ENCODE measurements at regions not wholly inside any gene's neighbourhood (a gene's known extent, or its start where the extent isn't known, plus 50 kb on each side); places are given as distances from the start of the nearest gene placed in this dataset.
"Not testable (repeated sequence)": the region's sequence is repeated elsewhere in the genome, so short reads cannot be mapped to it uniquely, and the experiment has no call there.

DNA sequence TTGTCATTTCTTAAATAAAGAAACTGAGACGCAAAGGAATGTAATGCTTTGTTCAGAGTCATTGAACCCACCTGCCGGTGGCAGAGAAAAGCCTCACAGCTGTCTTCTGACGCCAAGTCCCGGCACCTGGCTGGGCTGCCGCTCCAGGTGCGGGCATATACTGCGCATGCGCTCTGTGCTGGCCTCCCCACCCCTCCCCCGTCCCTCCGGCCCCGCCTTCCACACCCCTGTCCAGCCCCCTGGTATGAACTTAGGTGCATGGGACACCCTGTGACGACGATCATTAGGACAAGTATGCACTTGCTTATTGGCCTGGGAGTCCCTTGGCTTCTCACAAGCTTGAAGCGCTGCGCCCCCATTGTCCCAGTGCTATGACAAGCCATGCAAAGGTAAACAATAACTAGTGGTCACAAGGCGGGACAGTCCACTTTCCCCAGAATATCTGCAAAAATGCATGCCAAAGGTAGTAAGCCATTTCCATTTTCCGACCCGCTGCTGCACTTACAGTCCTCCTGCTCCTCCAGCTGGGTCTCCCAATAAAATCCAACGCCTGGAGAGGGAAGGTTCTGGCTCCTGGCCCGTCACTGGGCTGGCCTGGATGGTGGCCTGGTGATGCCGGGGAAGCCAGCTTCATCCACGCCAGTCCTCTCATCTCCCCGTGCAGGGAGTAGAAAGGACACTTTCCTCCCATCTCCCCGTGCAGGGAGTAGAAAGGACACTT lies 100.4 kb downstream of the PSMG1 start:
- no peak for DNase-seq

DNA sequence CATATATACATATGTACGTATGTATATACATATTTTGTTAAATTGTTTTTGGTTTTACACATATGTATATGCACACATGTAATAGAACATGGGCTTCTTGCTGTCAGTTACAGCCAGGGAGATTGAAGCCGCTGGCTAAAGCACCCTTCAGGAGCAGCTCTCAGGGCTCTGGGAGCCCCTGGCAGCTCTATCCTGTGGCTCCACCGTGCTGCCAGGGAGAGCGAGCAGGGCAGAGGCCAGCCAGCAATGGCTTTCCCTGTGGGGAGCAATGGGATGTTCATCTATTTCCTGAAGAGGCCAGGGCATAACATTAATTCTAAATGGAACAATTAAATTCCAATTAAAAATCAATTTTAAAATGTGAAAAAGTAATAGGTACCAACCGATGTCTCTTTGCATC lies 102.9 kb downstream of the PSMG1 start:
- no peak for DNase-seq

DNA sequence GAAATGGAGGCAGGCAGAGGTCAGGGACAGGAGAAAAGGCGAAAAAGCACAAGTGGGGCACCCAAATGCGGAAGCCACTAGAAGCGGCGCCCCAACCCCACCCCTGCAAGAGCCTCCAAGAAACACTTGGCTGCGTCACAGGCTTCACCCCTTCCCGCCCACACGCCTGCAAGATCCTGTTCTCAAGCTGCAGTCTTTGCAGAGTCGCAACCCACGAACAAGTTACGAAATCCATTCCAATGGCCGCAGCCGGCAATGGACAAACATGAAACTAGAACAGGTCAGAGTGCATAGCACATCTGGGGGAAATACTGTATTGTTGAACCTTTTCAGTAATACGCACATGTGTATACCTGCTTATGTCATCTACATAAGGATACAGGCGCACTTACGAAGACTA lies 103.6 kb downstream of the PSMG1 start:
- DNase-seq = peak; percentile 98 to 100 (median 99)

DNA sequence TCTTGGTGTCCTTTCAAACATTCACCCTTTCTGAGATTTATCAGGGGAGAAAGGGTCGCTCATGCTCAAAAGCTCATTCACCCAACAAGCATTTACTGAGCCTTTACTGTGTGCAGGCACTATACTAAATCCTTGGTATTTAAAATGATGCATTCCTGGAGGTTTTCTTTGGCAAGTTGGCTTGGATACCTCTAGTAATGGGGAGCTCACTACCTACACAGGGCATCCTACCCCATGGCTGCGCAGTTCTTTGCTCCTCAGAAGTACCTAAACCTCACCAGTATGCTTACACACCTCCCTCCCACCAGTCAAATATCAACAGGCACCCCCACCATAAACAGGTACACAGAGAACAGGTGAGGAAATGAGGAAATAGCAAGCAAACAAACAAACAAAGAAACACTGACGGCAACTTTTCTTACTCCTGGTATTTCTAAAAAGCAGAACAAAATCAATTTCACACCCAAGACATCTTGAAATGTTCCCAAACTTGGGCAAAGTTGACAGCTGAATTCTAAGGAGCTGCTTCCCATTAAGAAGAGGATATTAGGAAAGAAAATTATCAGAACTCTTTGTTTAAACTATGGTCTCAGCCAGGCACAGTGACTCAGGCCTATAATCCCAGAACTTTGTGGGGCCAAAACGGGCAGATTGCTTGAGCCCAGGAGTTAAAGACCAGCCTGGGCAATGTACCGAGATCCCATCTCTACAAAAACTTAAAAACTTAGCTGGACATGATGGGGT lies 104.8 kb downstream of the PSMG1 start:
- DNase-seq = no peak

DNA sequence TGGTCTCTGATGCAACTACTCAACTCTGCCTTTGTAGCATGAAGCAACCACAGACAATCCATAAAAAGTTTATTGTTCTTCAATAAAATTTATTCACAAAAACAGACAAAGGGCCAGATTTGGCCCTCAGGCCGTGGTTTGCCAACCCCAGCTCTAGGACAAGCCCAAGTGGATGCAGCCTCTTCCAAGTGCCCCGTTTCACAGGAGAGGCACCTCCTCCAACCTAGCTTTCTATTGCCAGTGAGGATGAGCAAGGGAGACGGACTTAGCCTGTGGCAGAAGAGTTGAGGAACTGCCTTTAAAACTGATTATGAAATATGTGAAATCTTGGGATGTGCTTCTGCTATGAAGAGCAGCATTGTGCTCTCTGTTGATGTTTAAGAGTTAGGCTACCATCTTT lies 105.4 kb downstream of the PSMG1 start:
- peak; percentile 46 to 80 (median 72) for DNase-seq

DNA sequence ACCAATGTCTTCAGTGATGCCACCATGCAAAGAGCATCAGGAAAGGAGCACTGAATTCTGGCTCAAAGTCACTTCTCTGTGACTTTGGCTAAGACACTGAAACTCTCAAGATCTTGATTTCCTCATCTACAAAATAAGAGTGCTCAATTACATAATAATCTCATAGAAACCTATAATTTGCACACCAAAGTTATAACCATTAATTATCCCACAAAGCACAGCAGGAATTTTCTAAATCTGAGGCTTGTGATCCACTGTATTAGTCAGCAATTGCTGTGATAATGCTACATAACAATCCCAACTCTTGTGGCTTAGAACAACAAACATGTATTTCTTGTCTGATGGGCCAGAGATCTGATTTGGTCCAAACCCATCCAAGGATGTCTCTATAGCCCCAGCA lies 108.7 kb downstream of the PSMG1 start:
- DNase-seq = no peak

DNA sequence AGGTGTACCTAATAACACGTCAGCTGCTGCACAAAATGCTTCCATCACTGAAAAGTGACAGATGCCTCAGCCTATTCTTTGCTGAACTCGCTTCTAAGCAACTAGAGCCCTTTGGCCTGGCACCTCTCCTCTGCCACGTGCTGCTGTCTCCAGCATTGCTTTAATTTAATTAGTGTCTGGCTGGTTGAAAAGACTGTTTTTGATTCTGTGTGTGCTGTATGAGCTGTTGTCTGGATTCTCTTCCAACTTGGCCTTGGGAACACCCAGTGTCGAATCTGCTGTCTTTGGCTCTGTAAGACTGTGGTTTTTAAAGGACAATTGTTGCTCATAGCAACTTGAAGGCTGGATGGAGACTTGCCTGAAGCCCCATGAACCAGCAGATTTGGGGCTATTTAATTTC lies 109.5 kb downstream of the PSMG1 start:
- DNase-seq = no peak

DNA sequence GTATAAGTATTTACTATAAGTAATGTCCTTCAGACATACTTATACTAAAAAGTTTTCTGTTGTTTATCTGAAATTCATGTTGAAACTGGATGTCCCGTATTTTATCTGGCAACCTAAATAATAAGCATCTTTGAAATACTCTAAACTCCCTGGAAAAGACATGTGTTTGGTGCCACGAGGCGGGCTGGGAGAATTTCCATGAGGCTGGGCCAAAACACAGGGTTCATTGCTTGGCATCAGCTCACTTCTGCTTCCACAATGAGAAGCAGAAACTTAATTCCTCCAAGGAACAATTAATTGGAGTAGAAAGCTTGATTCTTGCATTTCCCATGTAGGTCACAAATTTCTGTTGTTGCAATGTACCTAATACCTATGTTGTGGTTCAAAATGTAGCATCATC lies 110.2 kb downstream of the PSMG1 start:
- no peak for DNase-seq

DNA sequence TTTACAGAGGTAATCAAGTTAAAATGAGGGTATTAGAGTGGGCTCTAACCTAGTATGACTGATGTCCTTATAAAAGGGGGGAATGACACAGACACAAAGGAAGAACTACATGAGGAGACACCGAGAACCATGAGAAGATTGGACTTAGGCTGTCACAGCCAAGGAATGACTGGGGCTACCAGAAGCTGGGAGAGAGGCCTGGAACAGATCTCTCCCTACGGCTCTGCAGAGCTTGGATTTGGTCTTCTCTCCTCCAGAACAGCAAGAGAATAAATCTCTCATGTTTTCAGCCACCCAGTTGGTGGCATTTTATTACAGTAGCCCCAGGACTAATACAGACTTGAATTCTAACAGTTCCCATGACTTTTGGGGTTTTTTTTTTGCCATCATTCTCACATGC lies 110.8 kb downstream of the PSMG1 start:
- DNase-seq = no peak

DNA sequence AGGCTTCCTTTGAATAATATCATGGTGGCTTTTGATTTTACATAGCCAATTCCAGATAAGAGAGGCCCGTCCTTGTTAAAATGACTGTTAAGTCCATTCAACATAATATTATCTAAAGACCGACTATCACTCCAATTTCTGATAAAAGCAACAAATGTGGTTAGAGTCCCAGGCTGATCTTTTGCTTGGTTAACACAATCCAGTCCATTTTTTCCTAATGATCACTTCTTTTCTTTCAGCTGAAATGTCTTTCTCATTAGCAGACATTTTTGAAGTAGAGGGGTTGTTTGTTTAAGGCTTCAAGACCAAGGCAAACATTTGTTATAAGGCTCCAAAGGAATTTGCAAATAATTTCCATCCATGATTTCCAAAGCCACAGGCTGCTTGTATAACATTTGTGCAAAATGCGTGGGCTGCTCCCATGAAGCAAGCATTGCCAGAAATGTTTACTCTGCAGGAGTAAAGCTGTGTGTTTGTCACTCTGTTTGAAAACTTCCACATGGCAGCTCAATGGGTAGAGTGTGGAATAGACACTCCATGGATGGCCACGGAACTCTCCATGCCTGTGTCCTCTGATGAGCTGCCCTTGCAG lies 111.5 kb downstream of the PSMG1 start:
- DNase-seq = peak; percentile 32 to 59 (median 49)

DNA sequence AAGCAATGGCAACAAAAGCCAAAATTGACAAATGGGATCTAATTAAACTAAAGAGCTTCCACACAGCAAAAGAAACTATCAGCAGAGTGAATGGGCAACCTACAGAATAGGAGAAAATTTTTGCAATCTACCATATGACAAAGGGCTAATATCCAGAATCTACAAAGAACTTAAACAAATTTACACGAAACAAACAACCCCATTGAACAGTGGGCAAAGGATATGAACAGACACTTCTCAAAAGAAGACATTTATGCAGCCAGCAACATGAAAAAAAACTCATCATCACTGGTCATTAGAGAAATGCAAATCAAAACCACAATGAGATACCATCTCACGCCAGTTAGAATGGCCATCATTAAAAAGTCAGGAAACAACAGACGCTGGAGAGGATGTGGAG lies 113.4 kb downstream of the PSMG1 start:
- not testable (repeated sequence) for DNase-seq

DNA sequence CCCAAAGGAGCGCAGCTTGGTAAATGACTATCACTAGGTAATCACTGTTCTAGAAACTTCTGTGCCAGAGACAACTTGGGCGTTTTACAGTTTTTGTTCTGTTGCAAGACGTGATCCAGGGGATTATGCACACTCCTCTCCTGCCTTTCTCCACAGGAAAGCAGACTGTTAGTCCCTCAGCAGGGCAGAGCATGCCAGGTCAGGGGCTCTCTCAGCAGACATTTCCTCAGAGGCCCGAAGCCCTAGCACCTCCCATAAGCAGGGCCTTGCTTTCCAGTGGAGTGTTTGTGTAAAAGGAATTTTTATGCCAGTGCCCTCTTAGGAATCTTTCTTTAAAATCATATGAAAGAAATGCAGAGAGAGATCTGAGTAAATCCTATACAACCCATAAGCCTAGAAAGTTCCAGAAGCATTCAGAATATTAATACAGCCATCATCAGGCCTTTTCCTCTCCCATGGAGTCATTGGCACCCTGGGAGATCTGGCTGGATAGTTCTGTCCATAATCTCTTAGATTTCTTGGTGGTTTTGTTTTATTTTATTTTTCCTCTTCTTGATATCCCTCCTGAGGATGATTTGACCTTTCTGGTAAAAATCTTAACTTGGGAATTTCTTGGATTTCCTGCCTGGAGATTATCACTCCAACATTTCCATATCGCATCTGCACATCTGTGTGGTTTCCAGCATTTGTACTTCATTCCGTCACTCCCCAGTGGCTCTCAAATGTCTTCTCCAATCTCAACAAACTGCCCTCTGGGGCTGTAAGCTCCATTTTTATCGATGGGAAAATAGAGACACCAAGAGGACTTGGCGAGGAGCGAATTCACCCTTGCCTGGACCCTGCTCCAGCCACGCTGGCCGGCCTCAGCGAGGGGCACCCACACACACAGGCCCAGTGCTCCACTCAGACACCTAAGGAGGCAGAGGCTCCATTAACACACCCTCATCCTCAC lies 116.1 kb downstream of the PSMG1 start:
- DNase-seq = no peak

DNA sequence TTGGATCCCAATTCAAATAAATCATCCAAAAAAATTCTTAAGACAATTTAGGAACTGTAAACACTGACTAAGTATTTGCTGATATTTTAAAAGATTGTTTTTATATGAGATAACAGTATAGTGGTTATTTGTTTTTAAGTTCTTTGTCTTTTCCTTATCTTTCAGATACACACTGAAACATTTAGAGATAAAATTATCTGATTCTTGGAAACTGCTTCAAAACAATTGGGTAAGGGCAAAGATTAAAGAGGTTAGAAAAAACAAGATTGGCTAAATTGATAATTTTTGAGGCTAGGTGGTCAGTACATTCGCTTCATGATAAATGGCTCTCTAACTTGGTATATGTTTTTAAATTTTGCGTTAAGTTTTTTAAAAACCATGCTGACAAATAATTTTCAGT lies 117.3 kb downstream of the PSMG1 start:
- no peak for DNase-seq

DNA sequence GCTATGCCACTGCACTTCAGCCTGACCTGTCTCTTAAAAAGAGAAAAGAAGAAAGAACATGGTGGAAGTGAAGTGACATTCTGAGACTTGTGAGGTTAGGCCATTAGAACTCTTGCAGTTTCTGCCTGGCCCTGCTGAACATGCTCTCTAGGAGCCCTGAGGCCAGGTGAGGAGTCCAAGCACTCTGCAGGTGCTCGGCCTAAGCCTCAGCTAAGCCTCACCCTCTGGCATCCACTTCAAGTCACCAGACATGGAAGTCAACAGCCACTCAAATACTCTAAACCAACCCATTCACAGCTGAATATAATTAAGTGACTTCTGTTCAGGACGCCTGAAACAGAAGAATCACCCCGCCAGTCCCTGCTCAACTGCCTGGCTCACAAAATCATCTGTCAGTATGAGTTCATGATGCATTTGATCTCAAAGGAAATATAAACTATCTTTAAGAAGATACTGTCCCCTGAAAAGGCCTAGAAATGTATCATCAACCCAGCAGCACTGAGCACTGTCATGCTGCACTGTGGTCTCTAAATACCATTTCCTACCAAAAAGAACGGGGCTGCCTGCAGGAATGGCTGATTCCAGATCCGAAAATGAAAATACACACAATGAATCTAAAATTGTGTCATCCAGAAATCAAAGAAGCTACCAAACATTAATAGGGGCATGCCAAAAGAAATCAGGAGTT lies 118.8 kb downstream of the PSMG1 start:
- no peak for DNase-seq

DNA sequence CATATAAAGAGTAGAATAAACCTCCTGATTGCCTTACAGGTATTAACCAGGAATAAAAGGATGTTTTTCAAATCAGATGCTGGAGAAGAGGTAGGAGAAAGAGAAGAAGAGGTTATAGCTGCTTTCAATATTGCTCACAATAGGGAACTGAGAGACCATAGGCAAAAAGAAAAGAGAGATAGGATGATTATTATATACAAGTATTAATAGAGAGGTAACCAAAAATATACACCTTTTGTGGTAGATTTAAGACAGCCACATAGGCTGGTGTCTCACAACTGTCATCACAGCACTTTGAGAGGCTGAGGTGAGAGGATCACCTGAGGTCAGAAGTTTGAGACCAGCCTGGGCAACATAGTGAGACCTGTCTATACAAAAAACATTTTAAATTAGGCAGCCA lies 119.7 kb downstream of the PSMG1 start:
- DNase-seq = no peak

DNA sequence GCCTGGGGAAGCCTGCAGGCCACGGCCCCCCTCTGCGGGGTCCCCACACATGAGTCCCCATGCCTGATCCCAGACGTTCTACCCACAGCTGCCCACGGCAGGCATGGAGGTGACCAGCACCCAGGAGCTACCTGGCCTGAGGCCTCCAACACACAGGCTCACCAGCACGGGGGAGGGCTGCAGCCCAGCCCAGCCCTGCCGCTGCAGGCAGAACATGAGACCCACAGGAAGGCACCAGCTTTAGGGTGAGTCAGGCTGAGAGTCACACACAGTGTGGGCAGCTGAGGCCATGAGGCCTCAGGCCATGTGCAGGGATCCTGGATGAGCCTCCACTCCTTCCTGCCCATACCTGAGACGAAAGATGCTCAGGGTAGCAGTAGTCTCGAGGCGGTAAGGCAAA lies 121.1 kb downstream of the PSMG1 start:
- DNase-seq = peak in 3 of 4 experiments; percentile 29 to 35 (median 33)

DNA sequence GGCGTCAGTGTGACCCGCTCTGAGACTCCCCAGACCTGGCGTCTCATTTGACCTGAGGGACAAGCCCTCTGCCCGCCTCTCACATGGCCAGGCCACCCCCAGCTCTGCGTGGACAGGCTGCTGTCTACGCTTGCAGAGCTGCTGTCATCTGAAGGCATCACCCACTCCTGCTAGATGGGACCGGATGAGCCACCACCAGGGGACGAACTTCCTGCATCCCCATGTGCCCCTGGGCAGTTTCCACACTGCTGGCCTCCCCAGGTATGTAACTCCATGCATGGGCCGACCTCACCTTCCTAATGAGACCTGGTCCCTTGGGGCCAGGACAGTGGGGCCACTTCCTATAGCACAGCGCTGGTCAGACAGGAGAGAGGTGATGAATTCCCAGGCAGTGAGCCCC lies 121.5 kb downstream of the PSMG1 start:
- DNase-seq = no peak

DNA sequence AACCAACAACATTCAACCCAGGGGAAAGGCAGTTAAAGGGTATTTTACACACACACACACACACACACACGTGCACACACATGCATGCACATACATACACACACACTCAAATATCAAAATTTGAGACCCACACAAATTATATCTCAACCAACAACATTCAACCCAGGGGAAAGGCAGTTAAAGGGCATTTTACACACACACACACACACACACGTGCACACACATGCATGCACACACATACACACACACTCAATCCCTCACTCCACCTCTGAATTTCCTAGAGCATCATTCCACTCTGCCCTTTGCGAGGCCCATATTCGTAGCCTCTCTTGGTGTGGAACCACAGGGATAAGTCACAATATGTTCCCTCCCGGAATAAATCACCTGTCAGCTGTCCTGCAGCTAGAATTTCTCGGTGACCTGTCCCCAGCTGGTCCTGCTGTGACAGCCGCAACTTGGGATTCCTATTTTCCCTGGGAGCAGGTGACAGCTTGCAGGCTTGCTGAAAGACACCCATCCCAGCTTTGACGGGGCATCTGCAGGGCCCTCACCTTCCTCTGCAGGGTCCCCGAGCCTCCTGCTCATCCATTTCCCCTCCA lies 122.7 kb downstream of the PSMG1 start:
- DNase-seq = no peak

DNA sequence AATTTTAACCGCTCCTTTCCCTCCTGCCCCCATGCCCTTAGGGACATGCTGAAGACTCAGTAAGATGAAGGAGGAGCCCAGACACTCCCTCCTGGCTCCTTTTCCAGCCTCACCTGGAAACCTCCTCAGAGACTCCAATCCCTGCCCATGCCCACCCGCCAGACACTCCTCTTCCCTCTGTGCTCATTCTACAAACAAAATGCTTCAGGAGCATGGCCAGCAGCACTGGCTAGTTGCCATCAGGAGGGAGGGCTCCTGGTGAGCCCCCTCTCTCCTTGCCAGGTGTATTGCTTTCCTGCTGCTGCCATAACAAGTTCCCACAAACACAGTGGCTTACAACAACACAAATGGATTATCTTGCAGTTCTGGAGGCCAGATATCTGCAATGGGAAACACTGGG lies 126.1 kb downstream of the PSMG1 start:
- no peak for DNase-seq

DNA sequence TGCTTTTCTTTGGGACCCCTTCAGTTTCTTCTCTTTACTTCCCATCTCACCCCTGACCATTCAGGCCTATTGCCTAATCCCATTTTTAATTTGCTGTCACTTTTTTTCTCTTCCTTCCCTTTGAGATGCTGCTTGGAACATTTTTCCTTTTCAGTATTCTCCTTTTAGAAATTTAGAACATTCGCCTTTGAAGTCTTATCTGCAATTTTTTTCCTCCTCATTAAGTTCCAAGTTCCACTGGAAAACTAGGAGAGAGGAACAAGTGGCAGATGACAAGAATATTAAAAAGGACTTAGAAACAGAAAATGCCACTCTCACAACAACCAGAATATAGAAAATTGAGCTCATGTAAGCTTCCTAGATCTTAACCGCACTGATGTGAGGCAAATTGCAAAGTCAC lies 126.6 kb downstream of the PSMG1 start:
- DNase-seq = no peak

DNA sequence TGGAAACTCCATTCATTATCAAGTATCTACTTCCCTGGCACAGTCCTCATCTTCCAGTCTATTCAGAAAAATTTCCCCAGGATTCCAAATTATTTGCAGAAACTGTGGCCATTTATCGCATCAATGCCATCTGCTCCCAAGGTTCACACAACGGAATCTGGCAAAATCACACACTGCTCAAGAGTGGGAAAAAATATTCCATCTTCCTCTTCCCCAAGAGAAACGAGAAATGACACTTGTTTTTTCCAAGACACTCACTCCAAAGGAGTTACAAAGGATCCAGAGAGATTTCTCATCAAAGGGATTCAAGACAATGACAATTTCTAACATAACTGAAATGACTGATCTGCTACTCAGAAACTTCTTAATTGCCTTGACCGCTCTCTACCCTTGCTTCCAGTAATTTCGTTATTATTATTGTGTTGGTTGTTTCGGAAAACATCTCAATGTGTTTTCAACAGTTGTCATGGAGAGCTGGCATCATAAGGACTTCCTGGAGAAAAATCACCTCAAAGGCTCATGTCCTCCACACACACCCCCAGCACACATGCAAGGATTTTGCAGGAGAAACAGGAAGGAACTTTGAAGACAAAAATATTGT lies 128.0 kb downstream of the PSMG1 start:
- DNase-seq = no peak

All from suppressor macrophage (primary cell).